ENCODE measurements at regions not wholly inside any gene's neighbourhood (a gene's known extent, or its start where the extent isn't known, plus 50 kb on each side); places are given as distances from the start of the nearest gene placed in this dataset.

DNA sequence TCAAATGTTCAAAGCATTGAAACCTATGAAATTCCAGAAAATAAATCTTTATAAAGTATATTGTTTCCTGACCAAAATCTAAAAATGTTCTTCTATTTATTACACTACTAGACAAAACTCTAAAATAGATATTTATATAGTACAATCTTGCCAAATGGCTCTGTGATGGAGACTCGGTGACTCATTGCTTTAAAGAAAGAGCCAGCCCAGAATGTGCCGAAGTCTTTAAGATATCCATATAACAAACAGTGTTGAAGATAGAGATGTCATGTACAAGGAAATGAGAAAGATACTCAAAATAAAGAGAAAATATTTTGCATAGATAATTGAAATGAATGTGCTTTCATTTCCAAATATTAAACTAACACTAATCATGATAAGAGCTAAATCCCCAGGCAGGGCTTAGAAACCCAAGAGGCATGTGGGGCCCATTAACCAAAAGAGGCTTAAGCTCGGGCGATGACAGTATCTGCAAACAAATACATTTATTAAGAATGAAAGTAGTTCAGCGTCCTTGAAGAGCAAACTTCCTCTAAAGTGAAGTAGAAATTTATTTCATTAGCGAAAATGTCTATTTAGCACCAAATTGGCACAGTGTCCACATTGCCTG is 102.1 kb upstream of the FAM9B start:
- TF ChIP-seq, protein P1, sequence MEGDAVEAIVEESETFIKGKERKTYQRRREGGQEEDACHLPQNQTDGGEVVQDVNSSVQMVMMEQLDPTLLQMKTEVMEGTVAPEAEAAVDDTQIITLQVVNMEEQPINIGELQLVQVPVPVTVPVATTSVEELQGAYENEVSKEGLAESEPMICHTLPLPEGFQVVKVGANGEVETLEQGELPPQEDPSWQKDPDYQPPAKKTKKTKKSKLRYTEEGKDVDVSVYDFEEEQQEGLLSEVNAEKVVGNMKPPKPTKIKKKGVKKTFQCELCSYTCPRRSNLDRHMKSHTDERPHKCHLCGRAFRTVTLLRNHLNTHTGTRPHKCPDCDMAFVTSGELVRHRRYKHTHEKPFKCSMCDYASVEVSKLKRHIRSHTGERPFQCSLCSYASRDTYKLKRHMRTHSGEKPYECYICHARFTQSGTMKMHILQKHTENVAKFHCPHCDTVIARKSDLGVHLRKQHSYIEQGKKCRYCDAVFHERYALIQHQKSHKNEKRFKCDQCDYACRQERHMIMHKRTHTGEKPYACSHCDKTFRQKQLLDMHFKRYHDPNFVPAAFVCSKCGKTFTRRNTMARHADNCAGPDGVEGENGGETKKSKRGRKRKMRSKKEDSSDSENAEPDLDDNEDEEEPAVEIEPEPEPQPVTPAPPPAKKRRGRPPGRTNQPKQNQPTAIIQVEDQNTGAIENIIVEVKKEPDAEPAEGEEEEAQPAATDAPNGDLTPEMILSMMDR (IDR thresholded peaks at IDR 0.05 in 4 of 5, conservative IDR thresholded peaks at IDR 0.05 in 1 of 5): no peak
- TF ChIP-seq POLR2A (IDR thresholded peaks at IDR 0.05): no peak

All from gastrocnemius medialis (tissue), 4 donors.